ENCODE measurements at regions not wholly inside any gene's neighbourhood (a gene's known extent, or its start where the extent isn't known, plus 50 kb on each side); places are given as distances from the start of the nearest gene placed in this dataset.

- H3K27me3 Mint-ChIP-seq (ENCODE audit: unreplicated experiment) = no peaks in the 10 kb centered on the region
- BruUV-seq (replicated peaks) = no TSS peak
- TF ChIP-seq, protein P1, sequence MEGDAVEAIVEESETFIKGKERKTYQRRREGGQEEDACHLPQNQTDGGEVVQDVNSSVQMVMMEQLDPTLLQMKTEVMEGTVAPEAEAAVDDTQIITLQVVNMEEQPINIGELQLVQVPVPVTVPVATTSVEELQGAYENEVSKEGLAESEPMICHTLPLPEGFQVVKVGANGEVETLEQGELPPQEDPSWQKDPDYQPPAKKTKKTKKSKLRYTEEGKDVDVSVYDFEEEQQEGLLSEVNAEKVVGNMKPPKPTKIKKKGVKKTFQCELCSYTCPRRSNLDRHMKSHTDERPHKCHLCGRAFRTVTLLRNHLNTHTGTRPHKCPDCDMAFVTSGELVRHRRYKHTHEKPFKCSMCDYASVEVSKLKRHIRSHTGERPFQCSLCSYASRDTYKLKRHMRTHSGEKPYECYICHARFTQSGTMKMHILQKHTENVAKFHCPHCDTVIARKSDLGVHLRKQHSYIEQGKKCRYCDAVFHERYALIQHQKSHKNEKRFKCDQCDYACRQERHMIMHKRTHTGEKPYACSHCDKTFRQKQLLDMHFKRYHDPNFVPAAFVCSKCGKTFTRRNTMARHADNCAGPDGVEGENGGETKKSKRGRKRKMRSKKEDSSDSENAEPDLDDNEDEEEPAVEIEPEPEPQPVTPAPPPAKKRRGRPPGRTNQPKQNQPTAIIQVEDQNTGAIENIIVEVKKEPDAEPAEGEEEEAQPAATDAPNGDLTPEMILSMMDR (IDR thresholded peaks at IDR 0.05; ENCODE audit: unreplicated experiment) = no peak
- H3K27ac Mint-ChIP-seq (ENCODE audit: unreplicated experiment) = no peak overlapping the region
- H3K9me3 Mint-ChIP-seq (ENCODE audit: low read depth, unreplicated experiment) = peaks cover 3% of the 10 kb centered on the region
- intact Hi-C loops (cut with micrococcal nuclease; ENCODE audit: unreplicated experiment) = no loop called here
- H3K4me3 Mint-ChIP-seq (ENCODE audit: low read depth, unreplicated experiment) = no peak overlapping the region
- CTCF ChIA-PET = no interaction called here
- no peaks in the 10 kb centered on the region for H3K4me1 Mint-ChIP-seq (ENCODE audit: low read depth, unreplicated experiment)
- no peaks in the 10 kb centered on the region for H3K36me3 Mint-ChIP-seq (ENCODE audit: insufficient read depth, unreplicated experiment)
- DNase-seq = no peak
Observed at GRCh38 chr7:136050462-136050847, 73.3 kb upstream of the MTPN start.

DNA sequence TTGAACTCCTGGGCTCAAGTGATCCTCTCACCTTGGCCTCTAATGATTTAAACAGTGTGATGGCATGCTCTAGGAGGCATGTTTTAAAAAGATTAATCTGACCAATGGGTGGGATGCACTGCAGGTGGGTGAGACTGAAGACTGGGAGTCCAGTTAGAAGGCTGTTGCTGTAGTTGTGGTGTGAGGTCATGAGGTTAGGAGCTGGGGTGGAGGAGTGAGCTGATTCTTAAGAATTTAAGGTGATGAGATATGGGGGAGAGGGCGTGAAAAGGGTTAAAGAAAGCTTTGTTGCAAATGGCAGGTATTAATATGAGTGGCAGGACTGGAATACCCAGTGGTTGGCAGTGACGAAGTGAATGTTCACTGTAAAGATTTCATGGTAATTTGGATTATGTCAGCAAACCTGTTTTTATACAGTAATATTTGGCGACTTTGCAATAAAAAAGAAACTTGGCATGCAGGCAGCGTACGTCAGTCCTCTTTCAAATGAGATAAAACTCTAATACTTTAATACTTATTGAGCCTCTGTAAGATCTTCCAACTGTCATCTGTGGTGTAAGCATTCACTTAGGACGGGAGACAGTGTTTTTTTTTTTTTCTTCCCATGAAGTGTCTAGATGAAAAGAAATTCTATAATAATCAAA is 72.8 kb upstream of the MTPN start:
- CTCF ChIA-PET = no interaction called here
- TF ChIP-seq, protein P1 (IDR thresholded peaks at IDR 0.05; ENCODE audit: unreplicated experiment) = no peak
- H3K36me3 Mint-ChIP-seq (ENCODE audit: insufficient read depth, unreplicated experiment) = no peaks in the 10 kb centered on the region
- no peaks in the 10 kb centered on the region for H3K4me1 Mint-ChIP-seq (ENCODE audit: low read depth, unreplicated experiment)
- DNase-seq = no peak
- intact Hi-C loops (cut with micrococcal nuclease; ENCODE audit: unreplicated experiment) = no loop called here
- H3K4me3 Mint-ChIP-seq (ENCODE audit: low read depth, unreplicated experiment) = no peak overlapping the region
- no TSS peak for BruUV-seq (replicated peaks)
- H3K9me3 Mint-ChIP-seq (ENCODE audit: low read depth, unreplicated experiment) = peaks cover 3% of the 10 kb centered on the region
- H3K27ac Mint-ChIP-seq (ENCODE audit: unreplicated experiment) = no peak overlapping the region
- peaks cover 3% of the 10 kb centered on the region for H3K27me3 Mint-ChIP-seq (ENCODE audit: unreplicated experiment)

DNA sequence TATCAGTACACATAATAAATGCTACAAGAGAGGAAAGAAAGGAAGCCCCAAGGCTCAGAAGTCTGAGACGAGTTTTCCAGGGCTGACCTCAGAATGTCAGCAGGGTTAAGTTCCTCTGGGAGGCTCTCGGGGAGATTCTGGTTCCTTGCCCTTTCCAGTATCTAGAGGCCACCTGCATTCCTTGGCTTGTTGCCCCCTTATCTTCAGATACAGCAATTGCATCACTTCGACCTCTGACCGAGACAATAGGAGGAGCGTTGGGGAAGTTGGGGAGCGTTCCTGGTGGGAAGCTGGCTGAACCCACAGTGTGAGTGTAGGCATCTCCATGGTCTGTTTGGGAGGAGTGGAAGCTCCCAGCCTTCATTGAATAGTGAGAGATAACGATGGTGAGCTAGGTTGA is 72.0 kb upstream of the MTPN start:
- CTCF ChIA-PET = no interaction called here
- Mint-ChIP-seq H3K36me3 (ENCODE audit: insufficient read depth, unreplicated experiment) (no peaks in the 10 kb centered on the region), H3K27me3 (ENCODE audit: unreplicated experiment) (peaks cover 8% of the 10 kb centered on the region), H3K4me1 (ENCODE audit: low read depth, unreplicated experiment) (no peaks in the 10 kb centered on the region), H3K27ac (ENCODE audit: unreplicated experiment) (no peak overlapping the region), H3K4me3 (ENCODE audit: low read depth, unreplicated experiment) (no peak overlapping the region), H3K9me3 (ENCODE audit: low read depth, unreplicated experiment) (peaks cover 6% of the 10 kb centered on the region)
- intact Hi-C loops (cut with micrococcal nuclease; ENCODE audit: unreplicated experiment) = no loop called here
- no peak for DNase-seq
- no TSS peak for BruUV-seq (replicated peaks)
- TF ChIP-seq, protein P1 (IDR thresholded peaks at IDR 0.05; ENCODE audit: unreplicated experiment) = no peak

- no peak for DNase-seq
Observed at GRCh38 chr7:136046548-136046947, 69.4 kb upstream of the MTPN start.

More at GRCh38 chr7:136046548-136046947, 69.4 kb upstream of the MTPN start:
- Mint-ChIP-seq H3K27me3 (ENCODE audit: unreplicated experiment) (peaks cover 8% of the 10 kb centered on the region), H3K9me3 (ENCODE audit: low read depth, unreplicated experiment) (peaks cover 7% of the 10 kb centered on the region), H3K4me1 (ENCODE audit: low read depth, unreplicated experiment) (no peaks in the 10 kb centered on the region), H3K36me3 (ENCODE audit: insufficient read depth, unreplicated experiment) (no peaks in the 10 kb centered on the region), H3K27ac (ENCODE audit: unreplicated experiment) (no peak overlapping the region), H3K4me3 (ENCODE audit: low read depth, unreplicated experiment) (no peak overlapping the region)
- TF ChIP-seq, protein P1 (IDR thresholded peaks at IDR 0.05; ENCODE audit: unreplicated experiment) = no peak
- intact Hi-C loops (cut with micrococcal nuclease; ENCODE audit: unreplicated experiment) = no loop called here
- CTCF ChIA-PET = no interaction called here
- no TSS peak for BruUV-seq (replicated peaks)
